Bronchial epithelial cell (primary cell): ENCODE measurements at regions not wholly inside any gene's neighbourhood (a gene's known extent, or its start where the extent isn't known, plus 50 kb on each side); places are given as distances from the start of the nearest gene placed in this dataset.

Experiments used
- DNase-seq: peaks from one replicate; pipeline ENCODE4 v3.0.0-alpha.2; 2010; ENCODE audit warnings: low read depth
- FAIRE-seq: peaks from 2 replicates; lab custom pipeline; 2011; peaks lifted over from hg19 to GRCh38; lab: Jason Lieb, UNC
- H3K27me3 ChIP-seq: 2 replicates; pipeline ENCODE4 v1.5.1; 2011; ENCODE audit warnings: low read length; ENCODE audit not compliant: control insufficient read depth, insufficient read depth
- H3K36me3 ChIP-seq: 2 replicates; pipeline ENCODE4 v1.5.1; 2011; ENCODE audit warnings: low read length; ENCODE audit not compliant: control insufficient read depth, insufficient read depth
- H3K4me3 ChIP-seq: 2 replicates; pipeline ENCODE4 v1.5.1; 2011; ENCODE audit warnings: mild to moderate bottlenecking, low read depth, low read length, control low read depth
- TF ChIP-seq, protein P1 (sequence below): IDR thresholded peaks from 2 replicates; pipeline ENCODE4 v1.5.1; 2011; ENCODE audit warnings: mild to moderate bottlenecking, moderate library complexity, low read length, control low read depth, inconsistent platforms; ENCODE audit not compliant: insufficient read depth, severe bottlenecking

DNA sequence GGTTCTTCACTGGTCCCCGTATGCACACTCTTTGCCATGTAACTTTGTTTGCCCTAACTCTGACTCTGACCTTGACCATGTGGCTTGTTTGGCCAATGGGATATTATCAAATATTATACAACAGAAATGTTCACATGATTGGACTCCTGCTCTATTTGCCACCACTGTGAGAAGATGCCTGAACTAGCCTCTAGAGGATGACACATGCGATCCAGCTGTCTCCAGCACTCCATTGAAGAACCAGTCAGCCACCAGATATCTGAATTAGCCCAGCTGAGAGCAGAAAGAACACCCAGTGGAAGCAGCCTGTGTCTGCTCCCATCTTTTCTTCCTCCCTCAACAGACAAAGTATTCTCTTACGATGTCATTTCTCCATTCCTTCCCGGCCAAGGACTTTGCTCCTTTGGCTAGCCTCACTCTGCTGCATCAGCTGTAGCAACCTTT is 412.1 kb downstream of the IRS1 start:
- DNase-seq (peak; percentile 22), FAIRE-seq (no peak)
- TF ChIP-seq, protein P1, sequence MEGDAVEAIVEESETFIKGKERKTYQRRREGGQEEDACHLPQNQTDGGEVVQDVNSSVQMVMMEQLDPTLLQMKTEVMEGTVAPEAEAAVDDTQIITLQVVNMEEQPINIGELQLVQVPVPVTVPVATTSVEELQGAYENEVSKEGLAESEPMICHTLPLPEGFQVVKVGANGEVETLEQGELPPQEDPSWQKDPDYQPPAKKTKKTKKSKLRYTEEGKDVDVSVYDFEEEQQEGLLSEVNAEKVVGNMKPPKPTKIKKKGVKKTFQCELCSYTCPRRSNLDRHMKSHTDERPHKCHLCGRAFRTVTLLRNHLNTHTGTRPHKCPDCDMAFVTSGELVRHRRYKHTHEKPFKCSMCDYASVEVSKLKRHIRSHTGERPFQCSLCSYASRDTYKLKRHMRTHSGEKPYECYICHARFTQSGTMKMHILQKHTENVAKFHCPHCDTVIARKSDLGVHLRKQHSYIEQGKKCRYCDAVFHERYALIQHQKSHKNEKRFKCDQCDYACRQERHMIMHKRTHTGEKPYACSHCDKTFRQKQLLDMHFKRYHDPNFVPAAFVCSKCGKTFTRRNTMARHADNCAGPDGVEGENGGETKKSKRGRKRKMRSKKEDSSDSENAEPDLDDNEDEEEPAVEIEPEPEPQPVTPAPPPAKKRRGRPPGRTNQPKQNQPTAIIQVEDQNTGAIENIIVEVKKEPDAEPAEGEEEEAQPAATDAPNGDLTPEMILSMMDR = no peak
- H3K36me3 ChIP-seq = no peaks in the 10 kb centered on the region
- no peak overlapping the region for H3K4me3 ChIP-seq
- no peaks in the 10 kb centered on the region for H3K27me3 ChIP-seq

DNA sequence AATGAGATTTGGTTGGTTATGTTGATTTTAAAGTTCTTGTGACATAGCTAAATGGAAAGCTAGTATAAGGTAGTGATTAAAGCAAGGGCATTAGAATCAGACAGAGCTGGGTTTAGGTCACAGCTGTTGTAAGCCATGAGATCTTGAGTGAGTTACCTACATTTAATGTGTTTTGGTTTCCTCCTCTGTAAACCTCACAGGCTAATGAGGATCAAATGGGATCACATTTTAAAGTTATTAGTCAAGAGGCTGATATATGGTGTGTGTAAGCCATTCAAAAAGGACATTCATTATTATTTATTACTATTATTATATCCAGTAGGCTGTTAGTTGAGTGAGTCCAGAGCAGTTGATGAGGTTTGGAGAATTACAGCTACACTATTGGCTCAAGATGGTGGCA is 416.2 kb downstream of the IRS1 start:
- no peaks in the 10 kb centered on the region for H3K36me3 ChIP-seq
- TF ChIP-seq, protein P1 = no peak
- FAIRE-seq (no peak), DNase-seq (no peak)
- H3K27me3 ChIP-seq = no peaks in the 10 kb centered on the region
- no peak overlapping the region for H3K4me3 ChIP-seq

DNA sequence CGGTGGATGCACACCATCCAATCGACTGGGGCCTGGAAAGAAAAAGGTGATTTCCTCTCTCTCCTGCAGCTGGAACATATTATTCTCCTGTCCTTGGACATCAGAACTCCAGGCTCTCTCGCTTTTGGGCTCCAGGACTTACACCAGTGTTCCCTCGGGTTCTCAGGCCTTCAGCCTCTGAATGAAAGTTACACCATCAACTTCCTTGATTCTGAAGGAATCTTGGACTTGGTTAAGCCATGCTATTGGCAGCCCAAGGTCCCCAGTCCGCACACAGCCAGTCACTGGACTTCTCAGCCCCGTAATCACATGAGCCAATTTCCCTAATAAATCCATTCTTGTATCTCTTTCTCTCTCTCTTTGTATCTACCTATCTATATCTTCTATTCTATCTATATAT is 418.9 kb downstream of the IRS1 start:
- Histone ChIP-seq H3K4me3 (no peak overlapping the region), H3K36me3 (no peaks in the 10 kb centered on the region), H3K27me3 (no peaks in the 10 kb centered on the region)
- DNase-seq = no peak
- FAIRE-seq = no peak
- TF ChIP-seq, protein P1 = no peak

DNA sequence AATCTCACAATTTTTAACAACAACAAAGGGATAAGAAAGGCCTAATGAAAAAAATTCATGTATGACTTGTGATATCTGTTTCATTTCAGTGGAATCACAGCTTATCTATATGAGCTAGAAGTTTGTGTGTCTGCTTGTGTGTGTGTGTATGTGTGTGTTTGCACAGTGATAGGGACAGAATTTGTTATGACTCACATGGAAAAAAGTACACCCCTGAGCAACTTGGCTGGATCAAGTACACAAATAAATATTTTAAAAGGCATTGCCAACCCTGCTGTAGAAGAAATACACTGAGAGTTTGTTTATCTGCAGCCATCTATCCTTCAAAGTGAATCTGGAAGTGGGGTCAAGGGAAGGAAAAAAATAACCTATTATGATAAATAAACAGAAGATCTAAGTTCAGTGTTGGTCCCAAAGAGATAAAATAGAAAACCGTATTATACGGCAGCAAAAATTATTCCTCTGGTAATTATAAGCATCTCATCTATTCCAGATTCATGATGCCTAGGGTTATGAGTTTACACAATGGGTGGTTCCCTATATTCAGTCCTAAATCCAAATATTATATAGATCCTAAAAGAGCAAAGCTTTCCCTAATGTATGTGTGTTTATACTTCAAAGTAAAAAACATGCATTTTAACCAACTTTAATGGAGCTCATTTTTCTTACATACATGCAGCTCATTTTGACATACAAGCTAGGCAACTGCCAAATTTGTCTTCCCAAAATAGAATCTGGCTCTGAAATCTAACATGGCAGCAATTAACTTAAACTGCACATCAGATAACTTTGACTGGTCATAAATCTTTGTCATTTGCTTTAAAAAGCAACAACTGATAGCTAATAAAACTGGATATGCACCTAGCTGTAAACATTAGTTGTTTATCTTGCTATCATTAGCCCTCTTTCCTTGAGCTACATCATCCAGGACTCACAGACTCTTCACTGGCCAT is 420.6 kb downstream of the IRS1 start:
- DNase-seq (peak; percentile 61), FAIRE-seq (no peak)
- no peak overlapping the region for H3K4me3 ChIP-seq
- TF ChIP-seq, protein P1 = no peak
- no peaks in the 10 kb centered on the region for H3K36me3 ChIP-seq
- H3K27me3 ChIP-seq = no peaks in the 10 kb centered on the region

DNA sequence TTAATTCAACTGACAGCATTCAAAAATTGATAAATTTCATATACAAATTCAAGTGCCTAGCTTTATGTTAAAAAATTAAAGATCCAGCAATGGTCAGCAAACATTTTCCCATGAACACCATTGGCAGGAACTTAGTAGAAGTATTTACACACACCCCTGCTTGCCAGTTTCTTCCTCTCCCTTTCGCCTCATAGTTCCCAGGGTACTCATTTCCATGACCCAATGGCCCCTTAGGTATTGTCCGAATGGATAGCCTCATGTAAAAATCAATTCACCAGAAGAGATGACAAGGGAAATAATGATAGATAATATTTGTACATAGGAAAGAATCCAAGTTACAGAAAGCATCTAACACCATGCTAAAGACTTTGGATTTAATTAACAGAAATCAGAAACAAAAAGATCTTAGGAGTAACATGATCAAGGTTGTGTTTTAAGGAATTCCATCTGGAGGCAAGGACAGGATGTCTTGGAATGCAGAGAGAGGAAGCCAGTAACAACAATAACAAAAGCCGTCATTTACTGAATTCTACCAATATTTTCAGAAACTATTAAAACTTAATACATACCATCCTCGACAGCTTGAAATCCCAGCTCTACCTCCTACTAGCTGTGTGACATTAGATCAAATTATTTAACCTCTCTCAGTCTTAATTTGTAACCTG is 423.0 kb downstream of the IRS1 start:
- FAIRE-seq (no peak), DNase-seq (no peak)
- TF ChIP-seq, protein P1 = no peak
- Histone ChIP-seq H3K4me3 (no peak overlapping the region), H3K27me3 (no peaks in the 10 kb centered on the region), H3K36me3 (no peaks in the 10 kb centered on the region)
